GM18498 (cell line): ENCODE measurements at regions not wholly inside any gene's neighbourhood (a gene's known extent, or its start where the extent isn't known, plus 50 kb on each side); places are given as distances from the start of the nearest gene placed in this dataset.

ENCODE experiments used
- ATAC-seq: cut with Tn5 transposase; IDR thresholded peaks from one replicate; pipeline ENCODE4 v1.9.1; 2021; ENCODE audit warnings: mild to moderate bottlenecking, moderate library complexity; ENCODE audit not compliant: unreplicated experiment

- no peak for ATAC-seq
These were observed 606.7 kb downstream of the STIM2 start for GRCh38 chr4:27467351-27467750.

DNA sequence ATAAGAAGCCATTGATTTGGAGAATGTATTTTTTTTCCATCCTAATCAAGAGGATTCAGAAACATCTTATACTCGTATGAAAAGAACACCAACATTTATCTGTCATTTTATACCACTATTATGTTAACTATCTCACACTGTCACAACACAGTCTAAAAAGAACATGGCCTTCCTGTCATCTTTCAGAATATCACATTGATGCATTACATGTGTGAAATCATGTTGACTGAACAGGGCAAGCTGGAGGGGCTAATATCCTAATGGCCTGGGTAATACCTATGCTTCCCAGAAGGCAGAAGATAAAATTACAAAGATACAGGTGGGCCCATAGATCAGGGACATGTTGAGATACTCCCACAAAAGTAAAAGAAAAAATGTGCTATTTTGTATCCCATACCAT is 611.7 kb downstream of the STIM2 start:
- no peak for ATAC-seq

GRCh38 chr4:27474691-27475090 is 614.0 kb downstream of the STIM2 start:
- ATAC-seq = no peak

- no peak for ATAC-seq
These were observed 623.6 kb downstream of the STIM2 start for GRCh38 chr4:27484216-27484615.

DNA sequence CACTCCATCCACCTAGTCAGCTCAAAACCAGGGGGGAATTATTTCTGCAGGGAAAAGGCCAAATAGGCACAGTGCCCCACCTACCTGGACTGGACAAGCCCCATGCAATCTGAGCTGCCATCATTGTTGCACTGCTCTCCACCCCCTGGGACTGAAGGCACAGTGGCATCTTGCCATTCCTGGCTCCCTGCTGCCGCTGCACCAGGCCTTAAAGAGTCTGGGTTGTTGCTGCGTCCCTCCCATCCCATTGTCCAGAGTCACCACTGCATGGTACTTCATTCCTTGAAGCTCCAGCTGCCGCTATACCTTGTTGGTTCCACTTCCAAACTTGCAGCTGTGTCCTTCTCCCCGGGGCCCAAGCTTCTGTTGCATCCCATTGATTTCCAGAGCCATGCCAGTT is 629.7 kb downstream of the STIM2 start:
- no peak for ATAC-seq

DNA sequence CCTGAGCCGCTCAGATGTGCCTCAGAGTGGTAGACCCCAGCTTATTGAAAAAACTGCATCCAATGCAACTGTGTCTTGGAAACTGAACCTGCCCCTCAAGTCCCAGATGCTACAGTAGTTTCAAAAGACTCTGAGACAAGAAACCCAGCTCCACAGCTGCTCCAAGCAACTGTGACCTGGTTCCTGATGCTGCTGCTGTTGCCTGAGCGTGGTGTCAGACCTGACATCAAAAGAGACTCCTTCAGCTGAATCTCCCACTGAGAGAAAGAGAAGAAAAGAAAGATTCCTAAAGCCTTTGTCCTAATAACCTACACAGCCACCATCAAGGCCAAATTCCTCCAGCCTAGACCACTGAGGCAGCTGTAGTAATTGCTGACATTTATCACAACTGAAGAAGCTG is 630.1 kb downstream of the STIM2 start:
- ATAC-seq = no peak

- no peak for ATAC-seq
These were observed 645.8 kb downstream of the STIM2 start for GRCh38 chr4:27506401-27506800.

- no peak for ATAC-seq
These were observed 654.1 kb downstream of the STIM2 start for GRCh38 chr4:27514711-27515110.

GRCh38 chr4:27515140-27515539 is 654.5 kb downstream of the STIM2 start:
- ATAC-seq = no peak

- no peak for ATAC-seq
These were observed 658.2 kb downstream of the STIM2 start for GRCh38 chr4:27518876-27519275.

DNA sequence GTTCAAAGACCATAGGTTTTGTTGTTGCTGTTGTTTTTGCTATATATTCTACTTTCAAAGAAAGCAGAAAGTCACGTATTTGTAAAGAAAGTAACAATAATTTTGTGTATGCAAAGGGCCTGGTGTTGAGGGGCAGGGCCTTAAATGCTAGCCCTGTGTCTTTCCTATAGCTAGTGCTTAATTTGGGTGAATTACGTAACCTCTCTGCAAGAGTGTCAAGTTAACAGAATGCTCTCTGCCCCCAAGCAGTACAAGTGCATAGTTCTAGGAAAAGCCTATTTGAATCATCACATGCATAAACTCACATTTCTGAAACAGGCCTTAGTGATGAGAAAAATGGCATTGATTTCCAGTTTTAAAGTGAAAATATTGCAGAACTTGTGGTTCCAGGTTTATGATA is 663.6 kb downstream of the STIM2 start:
- ATAC-seq = no peak

GRCh38 chr4:27534488-27534887 is 673.8 kb downstream of the STIM2 start:
- ATAC-seq = no peak

- no peak for ATAC-seq
These were observed 707.8 kb downstream of the STIM2 start for GRCh38 chr4:27568236-27568951.

DNA sequence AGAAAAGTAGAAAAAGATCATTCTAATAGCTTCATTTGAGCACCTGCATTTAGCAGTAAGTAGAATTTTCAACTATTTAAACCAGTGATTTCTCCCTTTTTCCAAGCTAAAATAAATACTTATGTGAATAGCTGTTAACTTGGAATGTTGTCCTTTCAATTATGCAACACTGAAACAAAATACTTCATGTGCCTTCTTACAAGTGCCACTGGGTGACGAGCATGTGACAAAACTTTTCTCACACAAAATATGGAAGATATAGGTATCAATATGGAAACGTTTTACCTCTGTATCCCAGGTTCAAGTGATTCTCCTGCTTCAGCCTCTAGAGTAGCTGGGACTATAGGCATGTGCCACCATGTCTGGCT is 708.3 kb downstream of the STIM2 start:
- ATAC-seq = no peak

DNA sequence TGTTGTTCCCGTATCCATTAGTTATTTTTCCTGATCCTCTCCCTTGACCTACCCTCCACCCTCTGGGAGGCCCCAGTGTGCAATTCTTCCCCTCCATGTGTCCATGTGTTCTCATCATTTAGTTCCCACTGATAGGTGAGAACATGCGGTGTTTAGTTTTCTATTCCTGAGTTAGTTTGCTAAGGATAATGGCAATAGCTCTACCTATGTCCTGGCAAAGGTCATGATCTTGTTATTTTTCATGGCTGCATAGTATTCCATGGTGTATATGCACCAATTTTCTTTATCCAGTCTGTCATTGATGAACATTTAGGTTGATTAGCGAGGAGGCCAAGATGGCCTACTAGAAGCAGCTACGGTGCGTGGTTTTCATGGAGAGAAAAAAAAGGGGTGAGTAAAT is 714.1 kb downstream of the STIM2 start:
- ATAC-seq = no peak

DNA sequence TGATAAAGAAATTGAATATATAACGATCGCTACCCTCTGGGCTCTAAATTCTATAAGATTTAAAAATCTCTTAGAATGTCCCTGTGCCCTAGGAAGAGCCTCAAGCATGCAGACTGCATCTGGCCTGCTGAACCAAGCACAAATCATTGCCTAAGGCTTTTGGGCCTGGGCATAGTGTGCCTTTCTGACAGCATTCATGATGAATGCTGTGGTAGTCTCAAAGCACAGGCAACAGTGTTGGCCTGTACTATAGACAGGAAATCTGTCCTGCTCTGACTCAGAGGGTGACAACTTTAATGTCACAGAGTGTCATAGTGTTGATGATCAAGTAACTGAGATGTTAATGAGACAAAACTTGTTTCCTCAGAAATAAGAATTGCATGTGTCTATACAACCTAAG is 717.3 kb downstream of the STIM2 start:
- no peak for ATAC-seq

- no peak for ATAC-seq
These were observed 732.1 kb downstream of the STIM2 start for GRCh38 chr4:27592738-27593137.

DNA sequence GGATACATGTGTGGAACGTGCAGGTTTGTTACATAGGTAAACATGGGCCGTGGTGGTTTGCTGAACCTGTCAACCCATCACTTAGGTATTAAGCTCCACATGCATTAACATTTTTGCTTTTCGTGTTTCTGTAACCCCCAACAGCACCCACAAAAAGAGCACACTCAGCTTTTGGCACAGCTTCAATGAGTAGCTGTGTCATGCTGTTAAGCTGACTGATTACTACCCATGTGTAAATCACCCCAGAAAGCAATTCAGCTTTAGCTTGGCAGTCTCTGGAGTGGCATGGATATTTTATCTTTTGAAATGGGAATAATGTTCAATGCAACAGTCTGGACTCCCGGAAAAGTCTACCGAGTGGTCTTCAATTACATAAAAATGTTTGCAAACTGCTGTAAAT is 734.3 kb downstream of the STIM2 start:
- ATAC-seq = no peak

GRCh38 chr4:27595571-27596360 is 735.1 kb downstream of the STIM2 start:
- no peak for ATAC-seq

GRCh38 chr4:27602172-27602571 is 741.5 kb downstream of the STIM2 start:
- no peak for ATAC-seq

- no peak for ATAC-seq
These were observed 744.1 kb downstream of the STIM2 start for GRCh38 chr4:27604692-27605091.

- no peak for ATAC-seq
These were observed 755.5 kb downstream of the STIM2 start for GRCh38 chr4:27616166-27616565.

GRCh38 chr4:27619435-27619834 is 758.8 kb downstream of the STIM2 start:
- no peak for ATAC-seq
